ENCODE measurements at regions not wholly inside any gene's neighbourhood (a gene's known extent, or its start where the extent isn't known, plus 50 kb on each side); places are given as distances from the start of the nearest gene placed in this dataset.

GRCh38 chr4:96784336-96784735 is 944.4 kb downstream of the PDHA2 start (continued):
- no peak for TF ChIP-seq ZNF592 (IDR thresholded peaks at IDR 0.05)
- TF ChIP-seq, protein P1, sequence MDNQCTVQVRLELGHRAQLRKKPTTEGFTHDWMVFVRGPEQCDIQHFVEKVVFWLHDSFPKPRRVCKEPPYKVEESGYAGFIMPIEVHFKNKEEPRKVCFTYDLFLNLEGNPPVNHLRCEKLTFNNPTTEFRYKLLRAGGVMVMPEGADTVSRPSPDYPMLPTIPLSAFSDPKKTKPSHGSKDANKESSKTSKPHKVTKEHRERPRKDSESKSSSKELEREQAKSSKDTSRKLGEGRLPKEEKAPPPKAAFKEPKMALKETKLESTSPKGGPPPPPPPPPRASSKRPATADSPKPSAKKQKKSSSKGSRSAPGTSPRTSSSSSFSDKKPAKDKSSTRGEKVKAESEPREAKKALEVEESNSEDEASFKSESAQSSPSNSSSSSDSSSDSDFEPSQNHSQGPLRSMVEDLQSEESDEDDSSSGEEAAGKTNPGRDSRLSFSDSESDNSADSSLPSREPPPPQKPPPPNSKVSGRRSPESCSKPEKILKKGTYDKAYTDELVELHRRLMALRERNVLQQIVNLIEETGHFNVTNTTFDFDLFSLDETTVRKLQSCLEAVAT (IDR thresholded peaks at IDR 0.05), result no peak
- no peak for TF ChIP-seq MYB (IDR thresholded peaks at IDR 0.05; ENCODE audit: borderline replicate concordance, low read depth, low read length)
- TF ChIP-seq ZNF622 (IDR thresholded peaks at IDR 0.05), result no peak
- no peak for TF ChIP-seq EED (IDR thresholded peaks at IDR 0.05; ENCODE audit: low read depth)

DNA sequence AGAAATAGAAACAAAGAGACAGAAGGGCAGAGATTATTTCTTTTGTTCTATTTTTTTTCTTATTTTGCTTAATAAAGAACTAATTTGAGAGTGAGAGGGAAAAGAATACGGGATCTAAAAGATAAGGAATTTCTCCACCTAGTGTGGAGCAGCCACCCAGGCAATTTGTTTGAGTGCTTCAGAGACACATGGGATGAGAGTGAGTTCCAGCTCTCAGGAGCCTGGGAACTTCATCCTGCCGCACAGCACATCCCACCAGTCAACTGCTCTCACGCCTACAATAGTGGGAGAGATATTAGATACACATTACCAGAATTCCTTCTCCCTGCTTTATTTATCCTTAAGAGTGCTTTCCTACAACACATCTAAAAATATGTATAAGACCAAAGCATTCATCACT is 946.4 kb downstream of the PDHA2 start:
- Histone ChIP-seq H3K9ac (ENCODE audit: control insufficient read depth, insufficient read depth, low read length) (no peak overlapping the region), H3K4me3 (no peak overlapping the region), H4K20me1 (ENCODE audit: control insufficient read depth, insufficient read depth) (no peaks in the 10 kb centered on the region), H3K27me3 (replicated peaks in 1 of 2; ENCODE audit: control insufficient read depth in 2 of 2, insufficient read depth in 2 of 2, low read length in 1 of 2) (no peaks in the 10 kb centered on the region), H3K4me2 (ENCODE audit: control insufficient read depth, insufficient read depth) (no peak overlapping the region), H3K79me2 (ENCODE audit: control insufficient read depth, insufficient read depth, low read length) (no peaks in the 10 kb centered on the region), H3K9me3 (replicated peaks; ENCODE audit: control insufficient read depth, insufficient read depth, low read length) (no peaks in the 10 kb centered on the region), H3K4me1 (ENCODE audit: control insufficient read depth, insufficient read depth, low read length) (no peaks in the 10 kb centered on the region), H3K36me3 (ENCODE audit: control insufficient read depth in 2 of 2, insufficient read depth in 2 of 2, low read length in 1 of 2) (no peaks in the 10 kb centered on the region), H2AFZ (ENCODE audit: control insufficient read depth, low read depth, low read length) (no peak overlapping the region), H3K27ac (ENCODE audit: control insufficient read depth, insufficient read depth) (no peak overlapping the region)
- no TSS peak for BruUV-seq (replicated peaks)
- RAD21 ChIA-PET (ENCODE audit: unreplicated experiment), result no interaction called here
- CTCF ChIA-PET, result no interaction called here
- in situ Hi-C loops (cut with MboI) (no loop called here), intact Hi-C loops (cut with micrococcal nuclease; ENCODE audit: unreplicated experiment) (no loop called here)
- 12% methylated on average over 3 of the region's 3 CpGs for WGBS (ENCODE audit: insufficient coverage, insufficient replicate concordance, low lambda C conversion rate, missing lambda C conversion rate)
- SMC1A ChIA-PET (ENCODE audit: uncharacterized antibody, unreplicated experiment), result no interaction called here
- TF ChIP-seq ZNF622 (IDR thresholded peaks at IDR 0.05), result no peak
- TF ChIP-seq POLR2AphosphoS2 (IDR thresholded peaks at IDR 0.05; ENCODE audit: low read depth, low read length), result no peak
- TF ChIP-seq EGR1 (IDR thresholded peaks at IDR 0.05; ENCODE audit: borderline replicate concordance in 1 of 2, low read depth in 2 of 2, low read length in 2 of 2), result no peak
- no peak for TF ChIP-seq MYC (IDR thresholded peaks at IDR 0.05; ENCODE audit: insufficient read depth, insufficient read length, insufficient replicate concordance, low read length, severe bottlenecking)
- TF ChIP-seq EZH2 (IDR thresholded peaks at IDR 0.05; ENCODE audit: borderline replicate concordance, control insufficient read depth, low read depth, low read length), result no peak
- TF ChIP-seq NFYB (IDR thresholded peaks at IDR 0.05; ENCODE audit: insufficient read depth, low read depth, low read length), result no peak
- no peak for TF ChIP-seq CBX3 (IDR thresholded peaks at IDR 0.05; ENCODE audit: borderline replicate concordance, low read depth)
- no peak for TF ChIP-seq ZZZ3 (IDR thresholded peaks at IDR 0.05; ENCODE audit: control insufficient read depth, insufficient read length, low read depth)
- TF ChIP-seq STAT1 (conservative IDR thresholded peaks at IDR 0.05), result no peak
- no peak for TF ChIP-seq ATF7 (IDR thresholded peaks at IDR 0.05; ENCODE audit: low read depth)
- DNase-seq (ENCODE audit: low read depth, low spot score) (no peak), FAIRE-seq (no peak), ATAC-seq (no peak)
- POLR2A ChIA-PET, result no interaction called here

Measured in GM12878 (cell line).